ENCODE measurements at regions not wholly inside any gene's neighbourhood (a gene's known extent, or its start where the extent isn't known, plus 50 kb on each side); places are given as distances from the start of the nearest gene placed in this dataset.

GRCh38 chr6:53734473-53735299, 60.1 kb upstream of the LRRC1 start:
- peak overlapping the region; percentile 64 for H2AFZ ChIP-seq (ENCODE audit: low read depth, low read length)

More at GRCh38 chr6:53734473-53735299, 60.1 kb upstream of the LRRC1 start:
- intact Hi-C loops (cut with micrococcal nuclease), result loop anchor here (1.0 to 5.0 kb wide), 5 partner anchors 18 to 378 kb away; partner anchors contain the start of genes GCLC and MLIP
- Histone ChIP-seq H3K79me2 (ENCODE audit: control insufficient read depth, insufficient read depth, low read length) (no peaks in the 10 kb centered on the region), H3K4me3 (replicated peaks in 1 of 3; ENCODE audit: insufficient read depth in 1 of 3, low read depth in 1 of 3, low read length in 3 of 3) (peak overlapping the region in 1 of 3 experiments; percentile 18), H3K27ac (ENCODE audit: insufficient read depth, low read depth, low read length) (peak overlapping the region; percentile 98), H3K9me3 (replicated peaks; ENCODE audit: control insufficient read depth, insufficient read depth, low read length) (no peaks in the 10 kb centered on the region), H3K4me2 (ENCODE audit: insufficient read depth, low read length) (peak overlapping the region; percentile 68), H3K9me1 (replicated peaks; ENCODE audit: control insufficient read depth, extremely low read depth, insufficient read depth, low read length) (no peaks in the 10 kb centered on the region), H3K9ac (replicated peaks; ENCODE audit: extremely low read depth, insufficient read depth, low read length) (peak overlapping the region; percentile 78), H3K4me1 (ENCODE audit: control insufficient read depth, extremely low read depth, insufficient read depth, low read length) (peaks cover 40% of the 10 kb centered on the region), H3K27me3 (ENCODE audit: control insufficient read depth in 2 of 2, insufficient read depth in 2 of 2, low read length in 2 of 2) (no peaks in the 10 kb centered on the region), H4K20me1 (replicated peaks; ENCODE audit: control insufficient read depth, extremely low read depth, insufficient read depth, low read length) (no peaks in the 10 kb centered on the region), H3K36me3 (ENCODE audit: control insufficient read depth in 2 of 2, extremely low read depth in 1 of 2, insufficient read depth in 2 of 2, low read length in 2 of 2) (no peaks in the 10 kb centered on the region)
- ChIA-PET POLR2A (interaction anchor here (0.7 to 1.3 kb wide), 6 partner anchors 18 to 459 kb away, joined by 3 to 5 read pairs (median 3); partner anchors contain the start of gene LRRC1), CTCF (interaction anchor here (0.5 to 9.1 kb wide), 19 partner anchors 9 to 1060 kb away, joined by 3 to 291 read pairs (median 4); partner anchors contain the start of gene LRRC1)
- dilution Hi-C loops (cut with MboI; ENCODE audit: extremely low pct_ligation_motif_present, low sequenced_read_pairs), result no loop called here
- DNase-seq (ENCODE audit: low read depth, low spot score) (peak; percentile 75), FAIRE-seq (peak; percentile 88)
- TF ChIP-seq POLR2A (IDR thresholded peaks at IDR 0.05; ENCODE audit: low read depth, low read length), result no peak
- peak; percentile 95 for TF ChIP-seq FOS (IDR thresholded peaks at IDR 0.05; ENCODE audit: borderline replicate concordance, insufficient read depth, low read length)
- peak; percentile 35 for TF ChIP-seq GATA2 (IDR thresholded peaks at IDR 0.05; ENCODE audit: insufficient read depth, insufficient read length, low read depth, low read length)
- TF ChIP-seq POLR2AphosphoS5 (IDR thresholded peaks at IDR 0.05; ENCODE audit: insufficient read depth, low read depth, low read length), result peak; percentile 57
- TF ChIP-seq MYC (IDR thresholded peaks at IDR 0.05; ENCODE audit: low read depth, low read length), result no peak
- TF ChIP-seq MAX (IDR thresholded peaks at IDR 0.05; ENCODE audit: insufficient read depth, insufficient read length), result no peak
- peak; percentile 97 for TF ChIP-seq JUN (IDR thresholded peaks at IDR 0.05; ENCODE audit: borderline replicate concordance, insufficient read depth, insufficient read length, low read depth)
- TF ChIP-seq EZH2 (IDR thresholded peaks at IDR 0.05; ENCODE audit: borderline replicate concordance, low read depth, low read length, severe bottlenecking), result no peak
- TF ChIP-seq CTCF (IDR thresholded peaks at IDR 0.05; ENCODE audit: extremely low read depth in 1 of 2, insufficient read depth in 1 of 2, low read depth in 1 of 2, low read length in 2 of 2), result peak; percentile 25 to 43
- TSS peak; percentile 97 for BruUV-seq (replicated peaks)
